ENCODE measurements at regions not wholly inside any gene's neighbourhood (a gene's known extent, or its start where the extent isn't known, plus 50 kb on each side); places are given as distances from the start of the nearest gene placed in this dataset.
"Not testable (repeated sequence)": the region's sequence is repeated elsewhere in the genome, so short reads cannot be mapped to it uniquely, and the experiment has no call there.

GRCh38 chr19:31537136-31537535 lies 187.9 kb upstream of the TSHZ3 start:
- H3K27me3 ChIP-seq = peaks cover 0 to 2% of the 10 kb centered on the region in 2 donors
- DNase-seq (no peak), ATAC-seq (no peak)
- no peak for TF ChIP-seq CTCF (IDR thresholded peaks at IDR 0.05)
- H3K4me1 ChIP-seq = no peaks in the 10 kb centered on the region
- H3K36me3 ChIP-seq = no peaks in the 10 kb centered on the region
- H3K9me3 ChIP-seq = peaks cover 0 to 6% of the 10 kb centered on the region in 2 donors
- H3K4me3 ChIP-seq = no peak overlapping the region
- intact Hi-C loops (cut with DNase I) = no loop called here
- H3K27ac ChIP-seq = no peak overlapping the region

GRCh38 chr19:31537902-31538301 lies 188.7 kb upstream of the TSHZ3 start:
- DNase-seq; H3K36me3 ChIP-seq; H3K27ac ChIP-seq; intact Hi-C loops (cut with DNase I); H3K27me3 ChIP-seq; H3K4me3 ChIP-seq; ATAC-seq; H3K9me3 ChIP-seq; H3K4me1 ChIP-seq: not testable (repeated sequence)

- Histone ChIP-seq H3K36me3 (no peaks in the 10 kb centered on the region), H3K27ac (no peak overlapping the region)
These were observed 189.6 kb upstream of the TSHZ3 start for GRCh38 chr19:31538879-31539278.

GRCh38 chr19:31539386-31539785 lies 190.2 kb upstream of the TSHZ3 start:
- peaks cover 0 to 6% of the 10 kb centered on the region in 2 donors for H3K9me3 ChIP-seq
- H3K4me3 ChIP-seq = no peak overlapping the region
- ATAC-seq (no peak), DNase-seq (no peak)
- intact Hi-C loops (cut with DNase I) = no loop called here
- H3K4me1 ChIP-seq = no peaks in the 10 kb centered on the region
- TF ChIP-seq CTCF (IDR thresholded peaks at IDR 0.05) = no peak
- H3K27ac ChIP-seq = no peak overlapping the region
- H3K36me3 ChIP-seq = no peaks in the 10 kb centered on the region
- H3K27me3 ChIP-seq = peaks cover 0 to 6% of the 10 kb centered on the region in 2 donors

More at GRCh38 chr19:31538879-31539278, 189.6 kb upstream of the TSHZ3 start:
- Histone ChIP-seq H3K4me3 (no peak overlapping the region), H3K27me3 (peaks cover 0 to 6% of the 10 kb centered on the region in 2 donors), H3K4me1 (no peaks in the 10 kb centered on the region), H3K9me3 (peaks cover 0 to 6% of the 10 kb centered on the region in 2 donors)
- no peak for TF ChIP-seq CTCF (IDR thresholded peaks at IDR 0.05)
- ATAC-seq (no peak), DNase-seq (no peak)
- intact Hi-C loops (cut with DNase I) = no loop called here

- no peak for TF ChIP-seq CTCF (IDR thresholded peaks at IDR 0.05)
- intact Hi-C loops (cut with DNase I) = no loop called here
- Histone ChIP-seq H3K4me1 (no peaks in the 10 kb centered on the region), H3K4me3 (no peak overlapping the region), H3K9me3 (peaks cover 0 to 6% of the 10 kb centered on the region in 2 donors), H3K36me3 (no peaks in the 10 kb centered on the region), H3K27me3 (peaks cover 0 to 6% of the 10 kb centered on the region in 2 donors), H3K27ac (no peak overlapping the region)
- no peak for ATAC-seq
- no peak for DNase-seq
These were observed 192.2 kb upstream of the TSHZ3 start for GRCh38 chr19:31541396-31541795.

GRCh38 chr19:31543456-31543855 lies 194.2 kb upstream of the TSHZ3 start:
- Histone ChIP-seq H3K36me3 (no peaks in the 10 kb centered on the region), H3K9me3 (peaks cover 0 to 2% of the 10 kb centered on the region in 2 donors), H3K4me1 (no peaks in the 10 kb centered on the region), H3K4me3 (no peak overlapping the region), H3K27me3 (peaks cover 0 to 6% of the 10 kb centered on the region in 2 donors), H3K27ac (no peak overlapping the region)
- no peak for TF ChIP-seq CTCF (IDR thresholded peaks at IDR 0.05)
- no peak for ATAC-seq
- no peak for DNase-seq
- intact Hi-C loops (cut with DNase I) = no loop called here
